ENCODE measurements at regions not wholly inside any gene's neighbourhood (a gene's known extent, or its start where the extent isn't known, plus 50 kb on each side); places are given as distances from the start of the nearest gene placed in this dataset.

DNA sequence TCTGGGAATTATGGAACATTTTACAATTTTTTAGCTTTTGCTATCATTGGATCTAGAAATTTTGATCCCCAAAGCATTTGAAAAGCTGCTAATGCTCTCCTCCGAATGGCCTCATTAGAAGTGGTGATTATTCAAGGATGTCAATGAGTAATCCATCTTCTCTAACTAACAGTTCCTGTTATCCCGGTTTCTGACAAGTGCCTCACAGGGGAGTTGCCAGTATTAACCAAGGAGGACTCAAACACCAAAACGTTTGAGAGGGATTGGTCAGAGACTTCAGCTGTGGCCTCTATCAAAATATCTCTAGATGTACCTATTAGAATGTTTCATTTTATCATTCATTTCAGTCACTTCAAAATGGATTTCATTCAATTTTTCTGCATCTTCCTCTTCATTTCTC is 208.3 kb upstream of the ITGA1 start:
- H3K27ac ChIP-seq, result no peak overlapping the region
- TF ChIP-seq POLR2AphosphoS5 (IDR thresholded peaks at IDR 0.05; ENCODE audit: borderline replicate concordance, low read depth, low read length) (no peak), EZH2 (IDR thresholded peaks at IDR 0.05) (no peak), FOXP2 (optimal IDR thresholded peaks at IDR 0.05; ENCODE audit: control extremely low read depth, extremely low read length, insufficient read depth) (no peak)
- peaks cover 2% of the 10 kb centered on the region; the same call in 1 of the 2 replicates for H3K9me3 ChIP-seq (ENCODE audit: low read depth, low read length)
- no peak overlapping the region for H3K4me3 ChIP-seq
- no peaks in the 10 kb centered on the region for H3K36me3 ChIP-seq (ENCODE audit: insufficient read depth, low read length)
- H3K9ac ChIP-seq (ENCODE audit: insufficient read length), result no peak overlapping the region
- DNase-seq (ENCODE audit: low read depth, low spot score), result no peak

- Histone ChIP-seq H3K27ac (peak overlapping the region; percentile 94), H3K9me3 (ENCODE audit: low read depth, low read length) (peaks cover 2% of the 10 kb centered on the region; the same call in 1 of the 2 replicates), H3K9ac (ENCODE audit: insufficient read length) (no peak overlapping the region), H3K36me3 (ENCODE audit: insufficient read depth, low read length) (no peaks in the 10 kb centered on the region), H3K4me3 (peak overlapping the region; percentile 28; the same call in 1 of the 2 replicates)
- peak; percentile 57 for DNase-seq (ENCODE audit: low read depth, low spot score)
- TF ChIP-seq POLR2AphosphoS5 (IDR thresholded peaks at IDR 0.05; ENCODE audit: borderline replicate concordance, low read depth, low read length) (no peak), EZH2 (IDR thresholded peaks at IDR 0.05) (no peak), FOXP2 (optimal IDR thresholded peaks at IDR 0.05; ENCODE audit: control extremely low read depth, extremely low read length, insufficient read depth) (no peak)
Measured at GRCh38 chr5:52580921-52581320, 206.8 kb upstream of the ITGA1 start.

DNA sequence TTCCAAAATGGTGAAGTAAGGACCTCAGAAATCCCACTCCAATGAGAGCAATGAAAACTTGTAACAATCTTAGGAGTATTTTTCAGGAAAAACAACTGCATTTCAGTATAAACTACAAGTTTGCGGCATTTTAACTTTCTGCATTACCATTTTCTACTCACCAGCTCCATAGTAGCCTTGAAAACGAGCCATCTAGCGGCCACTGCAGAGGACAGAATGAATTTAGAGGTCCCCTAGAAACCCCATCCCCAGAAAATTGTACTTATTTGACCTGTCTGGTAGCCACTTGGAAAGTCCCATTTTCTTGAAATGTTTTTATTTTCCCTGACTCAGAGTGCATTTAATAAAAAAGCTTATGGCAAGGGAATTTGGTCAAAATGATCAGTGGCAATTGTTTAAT is 205.4 kb upstream of the ITGA1 start:
- DNase-seq (ENCODE audit: low read depth, low spot score), result no peak
- no peak for TF ChIP-seq FOXP2 (optimal IDR thresholded peaks at IDR 0.05; ENCODE audit: control extremely low read depth, extremely low read length, insufficient read depth)
- TF ChIP-seq EZH2 (IDR thresholded peaks at IDR 0.05), result no peak
- TF ChIP-seq POLR2AphosphoS5 (IDR thresholded peaks at IDR 0.05; ENCODE audit: borderline replicate concordance, low read depth, low read length), result no peak
- no peak overlapping the region for H3K27ac ChIP-seq
- H3K4me3 ChIP-seq, result no peak overlapping the region
- H3K9me3 ChIP-seq (ENCODE audit: low read depth, low read length), result peaks cover 2% of the 10 kb centered on the region; the same call in 1 of the 2 replicates
- H3K36me3 ChIP-seq (ENCODE audit: insufficient read depth, low read length), result no peaks in the 10 kb centered on the region
- no peak overlapping the region for H3K9ac ChIP-seq (ENCODE audit: insufficient read length)

GRCh38 chr5:52587131-52587530 is 200.6 kb upstream of the ITGA1 start:
- no peaks in the 10 kb centered on the region for H3K36me3 ChIP-seq (ENCODE audit: insufficient read depth, low read length)
- H3K4me3 ChIP-seq, result no peak overlapping the region
- H3K9ac ChIP-seq (ENCODE audit: insufficient read length), result no peak overlapping the region
- peaks cover 2% of the 10 kb centered on the region; the same call in 1 of the 2 replicates for H3K9me3 ChIP-seq (ENCODE audit: low read depth, low read length)
- TF ChIP-seq FOXP2 (optimal IDR thresholded peaks at IDR 0.05; ENCODE audit: control extremely low read depth, extremely low read length, insufficient read depth), result no peak
- no peak for TF ChIP-seq EZH2 (IDR thresholded peaks at IDR 0.05)
- no peak for TF ChIP-seq POLR2AphosphoS5 (IDR thresholded peaks at IDR 0.05; ENCODE audit: borderline replicate concordance, low read depth, low read length)
- no peak for DNase-seq (ENCODE audit: low read depth, low spot score)
- H3K27ac ChIP-seq, result no peak overlapping the region

GRCh38 chr5:52597625-52598024 is 190.1 kb upstream of the ITGA1 start:
- H3K9ac ChIP-seq (ENCODE audit: insufficient read length), result no peak overlapping the region
- no peak for DNase-seq (ENCODE audit: low read depth, low spot score)
- TF ChIP-seq FOXP2 (optimal IDR thresholded peaks at IDR 0.05; ENCODE audit: control extremely low read depth, extremely low read length, insufficient read depth) (no peak), POLR2AphosphoS5 (IDR thresholded peaks at IDR 0.05; ENCODE audit: borderline replicate concordance, low read depth, low read length) (no peak), EZH2 (IDR thresholded peaks at IDR 0.05) (no peak)
- H3K36me3 ChIP-seq (ENCODE audit: insufficient read depth, low read length), result no peaks in the 10 kb centered on the region
- no peak overlapping the region for H3K27ac ChIP-seq
- H3K4me3 ChIP-seq, result no peak overlapping the region
- no peaks in the 10 kb centered on the region for H3K9me3 ChIP-seq (ENCODE audit: low read depth, low read length)

- Histone ChIP-seq H3K36me3 (ENCODE audit: insufficient read depth, low read length) (no peaks in the 10 kb centered on the region), H3K27ac (no peak overlapping the region), H3K9me3 (ENCODE audit: low read depth, low read length) (no peaks in the 10 kb centered on the region), H3K4me3 (no peak overlapping the region), H3K9ac (ENCODE audit: insufficient read length) (no peak overlapping the region)
- DNase-seq (ENCODE audit: low read depth, low spot score), result no peak
- TF ChIP-seq EZH2 (IDR thresholded peaks at IDR 0.05) (no peak), FOXP2 (optimal IDR thresholded peaks at IDR 0.05; ENCODE audit: control extremely low read depth, extremely low read length, insufficient read depth) (no peak), POLR2AphosphoS5 (IDR thresholded peaks at IDR 0.05; ENCODE audit: borderline replicate concordance, low read depth, low read length) (no peak)
Measured at GRCh38 chr5:52598968-52599367, 188.7 kb upstream of the ITGA1 start.

DNA sequence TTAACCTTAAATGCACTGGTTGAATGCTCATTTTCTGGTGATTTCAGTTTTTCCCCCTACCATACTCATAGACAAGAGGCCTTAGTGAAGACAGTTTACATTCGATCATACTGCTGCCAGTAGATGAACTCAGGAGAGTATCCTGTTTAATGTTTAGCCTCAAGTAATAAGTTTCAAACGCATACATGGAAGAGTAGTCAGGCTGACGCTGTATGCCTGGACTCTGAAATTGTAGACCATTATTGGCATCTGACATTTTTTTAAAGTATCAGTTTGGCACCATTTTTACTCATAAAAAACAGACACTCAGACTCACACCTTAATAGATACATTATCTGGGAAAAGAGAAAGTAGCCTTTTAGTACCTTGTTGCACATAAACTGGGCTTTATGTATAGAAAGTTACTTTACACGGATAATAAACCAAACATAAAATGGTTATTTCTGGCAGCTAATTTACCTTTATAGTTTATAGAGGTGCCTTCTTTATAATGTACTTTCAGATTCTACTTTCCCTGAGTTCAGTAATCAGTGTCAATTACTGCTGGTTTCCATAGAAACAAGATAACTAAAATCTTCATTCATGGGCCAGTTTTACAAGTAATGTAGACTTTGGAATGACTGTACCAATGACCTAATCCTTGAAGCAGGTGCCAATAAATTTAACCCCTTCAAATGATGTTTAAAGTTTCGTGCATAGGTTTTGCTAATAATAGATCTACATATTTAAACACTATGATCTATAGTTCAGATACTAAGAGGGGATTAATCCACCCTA is 183.8 kb upstream of the ITGA1 start:
- Histone ChIP-seq H3K4me3 (no peak overlapping the region), H3K27ac (no peak overlapping the region), H3K9ac (ENCODE audit: insufficient read length) (no peak overlapping the region), H3K9me3 (ENCODE audit: low read depth, low read length) (no peaks in the 10 kb centered on the region), H3K36me3 (ENCODE audit: insufficient read depth, low read length) (no peaks in the 10 kb centered on the region)
- TF ChIP-seq EZH2 (IDR thresholded peaks at IDR 0.05), result no peak
- DNase-seq (ENCODE audit: low read depth, low spot score), result no peak

DNA sequence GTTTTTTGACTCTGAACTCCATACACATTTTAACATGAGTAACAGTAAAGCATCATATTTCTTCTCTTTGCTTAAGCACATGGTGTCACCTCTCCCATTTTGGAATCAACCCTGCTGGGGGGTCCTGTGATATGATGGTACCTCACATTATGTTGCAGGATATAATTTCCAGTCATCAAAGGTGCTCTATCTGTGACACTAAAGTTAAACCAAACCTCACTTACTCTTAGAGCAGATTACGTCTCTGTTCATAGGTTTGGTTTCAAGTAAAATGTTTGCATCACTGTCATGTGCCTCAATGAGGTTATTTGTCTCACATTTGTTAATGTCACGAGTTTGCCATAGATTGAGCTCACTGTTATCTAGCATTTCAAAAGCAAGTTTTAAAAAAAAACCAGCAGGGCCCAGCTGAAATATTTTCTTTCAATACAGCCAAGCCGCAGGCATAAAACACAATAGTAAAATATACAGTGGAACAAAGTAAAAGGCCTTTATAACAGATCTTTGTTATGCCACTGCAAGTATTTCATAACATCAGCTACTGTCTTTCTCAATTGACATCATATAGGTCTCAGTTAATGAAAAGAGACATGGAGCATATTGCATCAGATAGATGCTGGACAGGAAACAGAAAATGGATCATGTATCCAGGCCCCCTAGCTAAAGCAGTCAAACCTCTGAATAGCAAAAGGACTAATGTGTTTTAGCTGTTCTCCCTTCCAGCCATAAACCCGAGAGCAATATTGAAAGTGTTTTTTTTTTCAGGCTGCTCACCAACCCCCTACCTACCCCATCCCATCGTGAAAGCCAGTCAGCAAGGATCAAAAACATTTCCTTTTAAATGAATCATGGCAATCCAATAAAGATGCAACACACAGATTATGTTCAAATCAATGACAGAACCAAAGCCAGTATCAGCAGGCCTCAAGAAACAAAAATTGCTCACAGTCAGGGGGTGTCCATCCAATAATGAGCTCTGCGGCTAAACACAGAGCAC is 182.1 kb upstream of the ITGA1 start:
- H3K4me3 ChIP-seq, result no peak overlapping the region
- no peak for DNase-seq (ENCODE audit: low read depth, low spot score)
- no peaks in the 10 kb centered on the region for H3K9me3 ChIP-seq (ENCODE audit: low read depth, low read length)
- no peak overlapping the region for H3K9ac ChIP-seq (ENCODE audit: insufficient read length)
- no peak overlapping the region for H3K27ac ChIP-seq
- TF ChIP-seq FOXP2 (optimal IDR thresholded peaks at IDR 0.05; ENCODE audit: control extremely low read depth, extremely low read length, insufficient read depth) (no peak), EZH2 (IDR thresholded peaks at IDR 0.05) (no peak), POLR2AphosphoS5 (IDR thresholded peaks at IDR 0.05; ENCODE audit: borderline replicate concordance, low read depth, low read length) (no peak)
- no peaks in the 10 kb centered on the region for H3K36me3 ChIP-seq (ENCODE audit: insufficient read depth, low read length)

All from SK-N-MC (cell line).